GM18508 (cell line): ENCODE measurements at regions not wholly inside any gene's neighbourhood (a gene's known extent, or its start where the extent isn't known, plus 50 kb on each side); places are given as distances from the start of the nearest gene placed in this dataset.

Source experiments
- ATAC-seq: cut with Tn5 transposase; IDR thresholded peaks from one replicate; pipeline ENCODE4 v1.9.1; 2021; ENCODE audit warnings: moderate number of reproducible peaks; ENCODE audit not compliant: insufficient read depth, unreplicated experiment

DNA sequence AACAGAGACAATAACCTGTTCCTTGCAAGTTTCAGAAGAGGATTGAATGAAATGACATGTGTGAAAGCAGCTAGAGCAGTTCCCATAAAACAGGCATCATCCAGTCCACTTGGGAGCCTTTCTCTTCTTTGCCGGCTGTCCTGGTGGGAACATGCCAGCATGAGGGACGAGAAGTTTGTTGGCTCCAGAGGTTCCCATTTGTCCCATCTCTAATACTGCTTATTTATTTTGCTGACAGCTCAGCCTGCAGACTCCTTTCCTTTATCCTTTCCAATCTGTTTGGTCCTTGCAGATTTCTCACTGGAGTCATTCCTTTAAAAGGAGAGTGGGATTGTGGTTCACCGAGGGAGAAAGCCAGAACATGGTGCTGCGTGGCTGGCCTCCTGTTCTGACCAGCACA, 321.5 kb upstream of the CLINT1 start:
- ATAC-seq, result no peak

DNA sequence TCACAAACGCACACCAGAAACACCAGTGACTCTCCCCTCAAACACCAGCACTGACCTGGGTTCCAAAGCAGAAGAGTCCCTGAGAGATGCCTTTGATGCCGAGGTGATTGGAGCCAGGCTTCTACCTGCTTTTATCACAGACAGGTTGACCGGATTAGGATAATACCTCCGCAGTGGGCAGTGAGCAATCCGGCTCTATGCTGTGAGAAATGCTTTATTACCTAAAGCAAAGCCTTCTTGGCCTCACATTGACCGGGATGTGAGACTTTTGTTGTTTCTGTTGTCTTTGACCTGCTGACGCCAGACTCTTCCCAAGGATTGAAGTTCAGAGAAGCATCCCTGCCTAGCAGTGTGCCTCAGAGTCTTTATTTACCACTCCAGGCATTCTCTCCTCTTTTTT, 320.3 kb upstream of the CLINT1 start:
- no peak for ATAC-seq

DNA sequence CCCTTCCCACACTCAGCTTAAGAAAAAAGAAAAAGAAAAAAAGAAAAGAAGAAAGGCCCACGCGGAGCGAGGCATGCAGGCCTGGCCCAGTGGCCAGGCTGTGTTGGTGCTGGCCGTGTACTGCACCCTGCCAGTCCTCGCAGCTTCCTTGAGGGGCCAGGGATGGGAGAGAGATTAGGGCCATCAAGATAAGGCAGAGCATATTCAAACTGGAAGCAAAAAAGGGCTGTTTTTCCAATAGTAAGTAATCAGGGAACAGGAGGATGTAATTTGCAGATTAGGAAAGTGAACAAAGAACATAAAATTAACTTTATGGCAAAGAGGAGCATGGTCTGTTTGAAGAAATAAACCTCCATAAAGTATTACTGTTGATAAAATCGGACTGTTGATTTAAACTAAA, 319.6 kb upstream of the CLINT1 start:
- no peak for ATAC-seq

DNA sequence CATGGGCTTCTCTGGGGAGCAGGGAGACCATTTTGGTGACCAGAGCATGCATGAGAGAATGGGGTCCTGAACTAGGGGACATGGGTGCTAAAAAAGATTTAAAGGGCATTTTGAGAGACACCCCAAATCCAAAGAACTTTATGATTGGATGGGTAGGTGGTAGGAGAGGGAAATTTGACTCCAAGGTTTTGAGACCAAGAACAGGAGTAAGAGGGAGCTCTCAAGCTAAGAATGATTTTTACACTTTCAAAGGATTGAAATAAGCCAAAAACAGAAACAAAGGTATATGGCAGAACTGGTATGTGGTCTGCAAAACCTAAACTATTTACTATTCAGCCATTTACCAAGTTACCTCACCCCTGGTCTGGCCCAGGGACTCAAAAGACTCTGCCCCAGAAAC, 318.2 kb upstream of the CLINT1 start:
- ATAC-seq, result no peak

DNA sequence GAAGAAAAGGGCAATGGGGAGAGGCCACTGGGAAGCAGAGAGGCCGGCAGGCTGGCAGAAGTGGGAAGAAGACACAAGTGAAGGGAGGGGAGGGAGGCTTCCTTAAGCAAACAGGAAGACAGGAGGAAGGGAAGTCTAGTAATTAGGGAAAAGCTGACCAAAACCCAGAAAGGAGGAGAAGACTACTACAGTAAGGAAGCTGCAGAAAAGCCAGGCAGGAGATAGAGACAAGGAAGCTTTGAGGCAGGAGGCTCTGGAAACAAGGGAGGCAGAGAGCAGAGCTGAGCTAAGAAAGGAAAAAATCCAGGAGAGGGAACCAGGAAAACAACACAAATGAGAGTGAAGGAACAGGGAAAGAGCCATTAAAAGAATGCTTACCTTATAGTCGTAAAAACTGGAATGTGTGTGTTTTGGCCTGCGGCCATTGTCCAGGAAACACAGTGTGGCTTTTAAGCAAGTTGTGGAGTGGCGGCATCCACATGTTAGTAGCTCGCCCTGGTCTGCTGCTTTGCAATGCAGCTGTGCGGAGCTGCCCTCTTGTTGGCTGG, 317.1 kb upstream of the CLINT1 start:
- ATAC-seq, result no peak

DNA sequence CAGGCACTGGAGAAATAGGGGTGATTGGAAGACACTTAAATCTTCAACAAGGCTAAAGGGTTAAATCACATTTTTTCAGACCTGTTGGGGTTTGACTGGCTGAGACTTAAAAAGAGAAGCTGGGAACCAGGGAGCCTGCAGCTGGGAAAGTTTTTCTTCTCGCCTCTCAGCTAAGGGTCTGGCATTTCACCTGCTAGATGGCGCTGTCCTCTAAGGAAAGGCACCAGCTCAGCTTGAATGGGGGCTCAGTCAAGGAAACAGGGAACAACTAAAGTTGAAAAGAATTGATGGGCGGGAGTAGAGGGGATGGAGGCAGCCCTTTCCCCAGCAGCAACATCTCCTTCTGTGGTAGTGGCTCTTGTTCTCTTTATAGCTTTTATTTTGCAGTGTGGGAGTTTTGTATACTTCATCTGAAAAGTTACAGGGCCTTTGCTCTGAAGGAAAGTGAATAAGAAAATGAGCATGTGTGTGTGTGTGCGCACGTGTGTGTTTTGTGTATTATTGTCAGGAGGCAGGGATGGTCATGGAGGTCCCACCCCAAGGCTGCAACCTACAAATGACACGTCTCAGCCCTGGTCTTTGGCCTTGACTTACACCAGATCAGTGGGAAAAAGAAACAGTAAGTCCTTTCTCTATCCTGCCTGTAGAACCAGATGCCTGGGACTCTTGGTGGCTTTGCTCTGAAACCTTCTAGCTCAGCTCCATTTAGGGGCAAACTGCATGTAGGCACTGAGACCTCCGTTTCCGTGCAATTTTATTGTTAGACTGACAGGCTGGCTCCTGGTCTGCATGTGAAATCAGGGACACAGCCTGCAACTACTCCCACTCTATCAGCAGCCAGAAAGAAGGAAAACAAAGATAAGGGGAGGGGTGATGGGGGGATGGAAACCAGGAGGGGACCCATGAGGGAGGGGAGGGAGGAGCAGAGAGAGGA, 316.2 kb upstream of the CLINT1 start:
- ATAC-seq, result no peak

DNA sequence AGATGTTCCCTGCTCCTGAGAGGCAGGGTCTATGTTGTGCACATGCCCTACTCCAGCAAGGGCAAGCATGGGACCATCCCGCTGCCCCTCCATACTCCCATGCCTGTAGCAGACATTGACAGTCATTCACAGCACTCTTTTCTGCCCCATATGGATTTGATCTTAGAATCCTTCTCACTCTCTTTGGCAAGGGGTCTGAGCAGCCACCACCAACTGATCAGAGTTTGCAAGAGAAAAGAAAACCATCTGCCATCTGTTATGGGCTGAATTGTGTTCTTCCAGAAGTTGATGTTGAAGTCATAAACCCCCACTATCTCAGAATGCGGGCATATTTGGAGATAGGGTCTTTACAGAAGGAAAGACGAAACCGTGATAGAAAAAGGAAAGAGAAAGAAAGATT, 315.1 kb upstream of the CLINT1 start:
- no peak for ATAC-seq

DNA sequence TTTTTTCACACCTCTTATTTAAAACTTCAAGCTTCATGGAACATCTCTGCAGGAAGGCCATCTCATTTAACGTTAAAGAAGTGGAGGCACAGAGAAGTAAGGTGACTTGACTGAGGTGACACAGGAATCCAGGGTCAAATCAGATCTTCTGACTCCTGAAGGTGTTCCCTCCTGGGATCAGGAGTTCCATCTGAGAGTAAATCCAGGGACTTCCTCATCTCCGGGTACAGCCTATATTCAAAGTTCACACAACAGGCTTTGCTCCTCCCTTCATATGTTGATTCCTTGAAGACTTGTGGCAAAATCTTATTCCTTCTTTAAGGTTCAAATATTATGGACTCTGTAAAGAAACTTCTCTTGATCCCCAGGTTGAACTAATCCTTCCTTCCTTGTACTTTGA, 313.1 kb upstream of the CLINT1 start:
- no peak for ATAC-seq

DNA sequence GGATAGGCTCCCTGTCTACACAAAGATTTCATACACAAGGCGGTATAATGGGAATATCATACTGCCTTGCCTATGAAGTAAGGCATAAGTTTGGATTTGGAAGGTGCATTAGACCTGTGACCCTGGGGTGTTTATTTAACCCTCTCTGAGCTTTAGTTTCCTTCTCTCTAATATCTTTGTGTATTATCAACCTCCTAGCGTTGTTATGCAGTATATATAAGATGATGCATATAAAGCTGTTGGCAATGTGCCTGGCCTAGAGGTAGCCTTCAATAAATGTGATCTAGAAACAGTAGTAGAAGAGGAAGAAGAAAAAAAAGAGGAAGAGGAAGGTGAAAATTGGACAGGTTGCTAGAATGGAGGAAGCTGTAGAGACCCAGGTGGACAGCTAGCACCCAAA, 311.6 kb upstream of the CLINT1 start:
- ATAC-seq, result no peak

DNA sequence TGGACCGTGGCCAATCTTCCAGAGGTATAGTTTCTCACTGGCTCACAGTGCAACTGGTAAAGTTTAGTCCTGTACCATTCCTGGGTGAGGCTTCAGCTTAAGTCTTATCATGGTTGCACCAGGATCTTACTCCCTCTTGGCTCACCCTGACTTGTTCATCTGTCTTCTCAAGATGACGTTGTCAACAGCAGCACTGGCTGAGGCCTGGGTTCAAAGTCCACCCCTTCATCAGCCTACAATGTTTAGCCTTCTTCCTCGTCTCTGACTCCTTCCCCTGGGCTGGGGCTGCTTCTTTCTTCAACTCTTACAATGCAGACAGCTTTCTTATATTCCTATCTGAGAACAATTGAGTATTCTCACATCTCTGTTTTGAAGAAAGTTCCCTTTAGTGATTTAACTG, 311.1 kb upstream of the CLINT1 start:
- no peak for ATAC-seq

DNA sequence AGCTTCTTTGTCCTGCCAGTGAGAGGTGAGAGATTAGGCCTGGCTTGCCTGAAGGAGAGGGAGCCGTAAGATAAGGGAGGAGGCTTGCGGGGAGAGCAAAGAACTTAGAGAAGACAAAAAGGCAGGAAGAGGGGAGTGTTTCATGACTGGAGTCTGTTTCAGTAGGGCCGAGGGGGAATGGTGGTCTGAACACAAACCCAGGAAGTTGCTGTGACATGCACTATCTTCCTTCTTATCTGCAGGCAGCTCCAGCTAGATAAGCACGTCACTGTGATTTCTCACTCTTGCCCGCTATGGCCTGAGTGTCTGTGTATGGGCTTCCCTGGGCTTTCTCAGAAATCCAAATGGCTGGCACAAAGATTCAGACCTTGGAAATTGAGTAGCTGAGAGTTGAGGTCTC, 307.5 kb upstream of the CLINT1 start:
- no peak for ATAC-seq

DNA sequence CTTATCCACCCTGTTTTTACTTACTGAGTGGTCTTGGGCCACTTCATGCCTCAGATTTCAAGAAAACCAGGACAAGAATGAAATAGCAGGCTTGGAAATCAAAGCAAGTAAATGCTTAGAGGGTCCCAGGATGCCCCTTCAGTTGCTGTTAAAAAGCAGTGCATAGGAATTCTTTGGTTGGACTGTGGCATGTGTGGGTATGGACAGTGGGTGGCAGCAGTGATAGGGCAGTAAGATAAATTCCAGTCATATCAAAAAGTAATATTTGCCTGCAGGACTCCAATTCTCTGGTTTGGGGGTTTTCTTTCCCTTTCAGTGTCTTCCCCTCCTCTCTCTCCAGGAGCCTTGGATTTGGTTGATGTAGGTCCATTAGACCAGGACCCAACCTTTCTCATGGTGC, 306.7 kb upstream of the CLINT1 start:
- no peak for ATAC-seq

DNA sequence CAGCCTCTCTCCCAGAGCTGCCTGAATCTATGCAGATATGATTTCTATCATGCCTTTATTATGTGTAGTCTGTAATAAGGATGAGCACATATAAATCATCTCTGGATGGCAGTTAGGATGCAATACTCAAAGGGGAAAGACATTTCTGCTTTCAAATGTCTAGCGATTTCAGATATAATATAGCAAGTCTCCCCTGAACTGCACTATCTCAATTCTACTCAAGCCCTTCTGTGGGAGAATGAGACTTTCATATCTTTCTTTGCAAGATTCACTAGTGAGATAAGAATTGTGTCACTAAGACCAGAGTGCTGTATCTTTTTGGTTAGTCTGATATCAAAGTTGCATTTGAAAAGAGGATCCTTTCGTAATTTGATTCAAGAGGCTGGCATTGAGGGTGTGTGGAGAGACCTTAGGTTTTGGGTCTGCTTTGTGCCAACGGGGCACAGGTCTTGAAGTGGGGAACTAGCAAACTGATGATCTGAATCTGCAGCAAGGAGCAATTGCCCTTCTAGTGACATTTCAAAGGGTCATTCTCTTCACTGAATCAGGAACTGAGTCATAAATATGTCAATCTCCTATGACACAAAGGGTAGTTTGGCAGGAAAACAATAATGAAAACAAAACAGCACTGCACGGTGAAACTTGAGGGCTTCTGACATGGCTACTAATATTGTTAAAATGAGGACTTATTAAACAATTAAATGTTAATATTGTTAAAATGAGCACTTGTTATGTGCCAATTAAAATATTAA, 305.5 kb upstream of the CLINT1 start:
- ATAC-seq, result no peak

DNA sequence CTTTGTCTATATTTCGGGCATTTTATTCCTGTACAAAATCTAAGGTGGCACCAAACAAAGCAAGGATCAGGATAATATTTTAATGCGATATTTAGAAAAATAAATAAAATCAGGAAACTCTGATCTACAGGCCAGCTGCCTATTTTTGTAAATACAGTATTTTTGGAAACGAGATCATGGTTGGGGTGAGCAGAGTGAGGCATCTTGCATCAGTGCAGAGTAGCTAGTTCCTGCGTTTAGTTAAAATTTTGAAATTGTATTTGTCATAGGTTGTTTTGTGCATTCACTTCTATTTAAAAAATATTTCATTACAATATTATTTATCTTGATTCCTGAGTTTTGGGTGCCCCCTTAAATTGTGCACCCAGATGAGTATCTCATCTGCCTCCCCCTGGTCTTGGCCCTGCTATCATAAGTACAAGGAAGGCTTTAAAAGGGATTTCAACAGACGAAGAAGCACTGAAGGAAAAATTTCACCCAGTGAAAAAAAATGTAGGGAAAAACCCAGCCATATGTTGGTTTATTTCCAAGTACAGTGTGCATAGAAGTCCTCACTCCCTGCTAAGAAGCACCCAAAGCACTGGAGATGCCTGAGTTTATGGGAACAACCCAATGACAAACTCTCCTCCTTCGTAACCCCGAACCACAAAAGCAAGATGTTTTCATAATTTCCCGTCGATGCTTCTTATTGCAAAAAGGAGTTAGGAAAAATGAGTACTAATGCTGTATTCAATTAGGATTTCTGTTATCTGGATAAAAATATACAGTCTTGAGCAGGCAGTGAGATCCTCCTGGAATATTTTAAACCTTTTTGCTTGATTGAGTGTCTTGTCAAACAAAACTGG, 304.7 kb upstream of the CLINT1 start:
- ATAC-seq, result no peak

DNA sequence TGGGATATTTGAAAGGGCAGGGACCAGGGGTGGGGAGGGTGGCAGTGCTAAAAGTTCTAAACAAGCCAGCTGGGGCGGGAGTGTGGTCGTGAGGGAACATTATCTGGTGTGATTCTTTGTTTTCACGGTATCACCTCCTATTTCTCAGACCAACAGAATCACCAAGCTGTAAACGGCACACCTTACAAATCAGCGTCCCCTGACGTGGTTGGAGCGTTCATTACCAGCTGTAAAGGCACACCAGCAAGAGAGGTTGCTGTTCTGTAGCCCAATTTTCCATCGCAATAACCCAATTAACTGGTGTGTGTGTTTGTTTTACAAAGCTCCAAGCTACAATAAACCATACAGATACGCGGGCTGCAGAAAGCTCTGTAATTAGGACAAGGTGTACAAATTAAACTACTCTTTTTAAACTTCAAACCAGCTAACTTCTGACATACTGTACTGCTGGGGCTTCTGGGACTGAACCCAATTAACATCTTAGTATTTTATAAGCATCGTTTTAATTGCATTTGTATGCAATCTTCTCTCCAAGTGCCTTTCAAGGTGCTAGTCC, 303.6 kb upstream of the CLINT1 start:
- ATAC-seq, result no peak

DNA sequence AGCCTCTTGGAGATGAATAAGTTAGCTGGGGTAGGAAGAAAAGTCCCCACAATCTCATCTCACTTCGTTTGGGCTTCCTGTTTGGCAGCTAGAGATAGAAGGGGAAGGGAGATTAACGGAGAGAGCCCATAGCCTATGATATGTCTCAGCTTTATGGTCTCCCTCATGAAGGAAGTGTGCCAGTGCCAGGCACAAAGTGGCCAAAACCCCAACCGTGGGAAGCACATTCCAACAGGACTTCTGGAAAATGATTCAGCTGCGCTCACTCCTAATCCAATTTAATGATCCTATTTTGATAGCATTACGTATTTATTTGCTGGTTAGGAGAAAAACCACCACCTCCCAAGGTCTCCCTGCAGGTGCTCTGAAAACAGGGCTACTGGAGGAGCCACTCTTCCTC, 303.1 kb upstream of the CLINT1 start:
- ATAC-seq, result no peak

DNA sequence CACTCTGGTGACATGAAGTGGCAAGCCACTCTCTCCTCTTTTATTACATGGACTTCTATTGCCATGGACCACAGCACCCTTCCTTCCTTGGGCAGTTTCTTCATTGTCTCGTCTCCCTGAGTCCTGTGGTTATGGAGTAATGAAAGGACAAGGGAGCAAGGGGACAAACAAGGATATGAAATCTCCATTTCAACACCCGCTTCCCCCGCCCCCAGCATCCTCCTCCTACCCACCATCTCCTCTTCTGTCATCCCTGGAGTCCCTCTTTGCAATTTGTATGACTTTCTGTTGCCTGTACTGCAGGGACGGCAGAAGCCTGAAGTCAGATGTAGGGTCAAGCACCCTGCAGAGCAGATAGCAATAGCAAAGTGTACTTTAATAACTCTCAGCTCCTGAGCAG, 300.7 kb upstream of the CLINT1 start:
- ATAC-seq, result no peak

DNA sequence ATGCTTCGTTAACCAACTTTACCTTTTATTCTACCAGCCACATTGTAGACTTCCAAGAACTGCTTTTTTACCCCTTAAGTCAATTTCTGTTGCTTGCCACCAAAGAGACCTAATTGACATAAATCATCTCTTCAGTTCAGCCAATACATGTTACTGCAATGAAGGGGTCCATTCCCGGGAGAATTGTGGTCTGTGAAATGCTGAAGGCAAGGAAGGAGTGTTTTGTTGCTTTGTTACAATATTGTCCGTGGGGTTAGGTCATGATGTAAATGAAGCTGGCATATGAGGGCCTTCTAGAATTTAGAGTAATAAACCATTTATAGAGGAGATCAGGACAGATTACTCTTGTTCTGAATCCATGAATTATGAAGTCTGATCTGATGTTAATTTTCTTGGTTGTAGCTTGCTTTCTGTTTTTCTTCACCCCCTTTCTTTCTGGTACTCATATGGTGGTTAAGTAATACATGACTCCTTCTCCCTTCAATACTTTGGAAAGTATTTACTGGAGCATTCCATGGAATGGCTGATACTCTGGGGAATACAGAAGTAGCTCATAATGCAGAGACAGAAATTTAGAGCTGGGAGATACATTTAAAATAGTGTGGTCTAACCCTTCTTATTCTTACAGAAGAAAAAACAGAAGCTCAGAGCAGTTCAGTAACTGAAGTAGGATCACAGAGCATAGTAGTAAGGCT, 297.0 kb upstream of the CLINT1 start:
- ATAC-seq, result no peak

DNA sequence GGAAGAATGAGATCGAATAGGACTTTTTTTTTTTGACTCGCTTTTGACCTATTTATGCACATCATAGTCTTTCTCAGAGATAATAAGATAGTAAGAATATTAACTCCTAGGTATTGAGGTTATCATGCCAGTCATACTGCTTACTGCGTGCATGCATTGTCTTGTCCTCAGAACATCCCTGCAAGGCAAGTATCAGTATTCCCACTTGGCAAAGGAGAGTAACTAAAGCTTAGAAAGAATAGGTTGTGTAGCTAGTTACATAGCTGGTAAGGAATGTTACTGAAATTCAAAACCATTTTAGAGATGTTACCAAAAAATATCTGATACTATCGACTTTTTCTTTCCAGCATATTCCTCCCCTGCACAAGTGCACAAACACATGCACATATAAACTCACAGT, 296.1 kb upstream of the CLINT1 start:
- ATAC-seq, result no peak
